ENCODE measurements at regions not wholly inside any gene's neighbourhood (a gene's known extent, or its start where the extent isn't known, plus 50 kb on each side); places are given as distances from the start of the nearest gene placed in this dataset.
A peak's percentile ranks its signal among the peaks of the same experiment; 100 is the strongest.
"Not testable (repeated sequence)": the region's sequence is repeated elsewhere in the genome, so short reads cannot be mapped to it uniquely, and the experiment has no call there.

DNA sequence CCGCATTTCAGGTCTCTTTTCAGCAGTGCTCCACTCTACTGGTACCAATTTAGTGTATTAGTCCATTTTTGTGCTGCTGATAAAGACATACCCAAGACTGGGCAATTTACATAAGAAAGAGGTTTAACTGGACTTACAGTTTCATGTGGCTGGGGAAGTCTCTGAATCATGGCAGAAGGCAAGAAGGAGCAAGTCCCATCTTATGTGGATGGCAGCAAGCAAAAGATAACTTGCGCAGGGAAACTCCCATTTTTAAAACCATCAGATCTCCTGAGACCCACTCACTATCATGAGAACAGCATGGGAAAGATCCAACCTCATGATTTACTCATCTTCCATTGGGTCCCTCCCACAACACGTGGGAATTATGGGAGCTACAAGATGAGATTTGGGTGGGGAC lies 231.0 kb upstream of the TNC start:
- H3K4me1 ChIP-seq (replicated peaks in 1 of 2); ATAC-seq (replicated peaks in 6 of 8); in situ Hi-C loops (cut with MboI; ENCODE audit: low pct_unique_long_range_greater_than_20kb in 2 of 9, low sequenced_read_pairs in 9 of 9, unreplicated experiment in 9 of 9); H3K4me3 ChIP-seq; H3K27ac ChIP-seq: not testable (repeated sequence)
- 20 to 100% (median 96%) methylated on average over 1 to 3 of the region's 3 CpGs; no CpG with 5 or more reads in 2 of the 10 experiments for WGBS, 10 experiments

DNA sequence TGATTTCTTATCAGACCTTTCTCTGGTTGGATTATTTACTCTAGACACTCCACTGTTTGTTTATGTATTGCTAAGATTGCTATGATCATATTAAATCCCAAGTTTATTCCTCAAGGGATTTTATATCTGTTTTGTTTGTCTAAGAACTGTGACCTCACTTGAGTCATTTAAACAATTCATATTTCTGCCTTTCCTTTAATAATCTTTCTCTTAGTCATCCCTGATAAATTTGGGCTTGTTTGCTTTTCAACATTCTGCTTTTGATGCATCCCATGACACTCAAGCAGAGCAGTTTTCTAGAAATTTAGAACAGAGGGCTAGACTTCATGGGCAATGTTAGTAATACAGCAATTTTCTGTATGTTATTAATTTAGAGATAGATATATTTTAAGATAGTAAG lies 231.6 kb upstream of the TNC start:
- H3K4me3 ChIP-seq, result no peak overlapping the region
- H3K27ac ChIP-seq, result no peak overlapping the region
- in situ Hi-C loops (cut with MboI; ENCODE audit: low pct_unique_long_range_greater_than_20kb in 2 of 9, low sequenced_read_pairs in 9 of 9, unreplicated experiment in 9 of 9), result no loop called here
- ATAC-seq (replicated peaks in 6 of 8), result no peak
- no peaks in the 10 kb centered on the region for H3K4me1 ChIP-seq (replicated peaks in 1 of 2)

DNA sequence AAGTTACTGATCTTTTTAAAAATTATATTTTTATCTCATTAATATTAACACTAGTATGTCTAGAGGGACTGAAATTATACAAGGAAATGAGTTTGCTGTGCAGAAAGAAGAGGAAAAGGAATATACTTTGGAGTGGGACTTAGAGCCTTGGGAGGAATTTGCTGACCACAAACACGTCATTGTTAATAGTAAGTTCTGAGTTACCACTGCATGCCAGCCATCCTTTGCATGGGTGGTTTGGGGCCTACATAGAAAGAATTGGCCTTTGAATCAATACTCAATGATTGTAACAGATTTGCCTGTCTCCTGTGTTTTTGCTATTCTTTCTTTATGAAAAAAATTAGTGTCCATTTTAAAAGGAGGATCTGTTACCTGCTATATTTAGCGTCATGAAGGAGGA lies 232.6 kb upstream of the TNC start:
- ATAC-seq (replicated peaks in 6 of 8), result no peak
- WGBS, 10 experiments, result 45 to 100% (median 81%) methylated on average over 1 to 2 of the region's 2 CpGs; no CpG with 5 or more reads in 1 of the 10 experiments
- in situ Hi-C loops (cut with MboI; ENCODE audit: low pct_unique_long_range_greater_than_20kb in 2 of 9, low sequenced_read_pairs in 9 of 9, unreplicated experiment in 9 of 9), result no loop called here
- Histone ChIP-seq H3K27ac (no peak overlapping the region), H3K4me1 (replicated peaks in 1 of 2) (no peaks in the 10 kb centered on the region), H3K4me3 (no peak overlapping the region)

DNA sequence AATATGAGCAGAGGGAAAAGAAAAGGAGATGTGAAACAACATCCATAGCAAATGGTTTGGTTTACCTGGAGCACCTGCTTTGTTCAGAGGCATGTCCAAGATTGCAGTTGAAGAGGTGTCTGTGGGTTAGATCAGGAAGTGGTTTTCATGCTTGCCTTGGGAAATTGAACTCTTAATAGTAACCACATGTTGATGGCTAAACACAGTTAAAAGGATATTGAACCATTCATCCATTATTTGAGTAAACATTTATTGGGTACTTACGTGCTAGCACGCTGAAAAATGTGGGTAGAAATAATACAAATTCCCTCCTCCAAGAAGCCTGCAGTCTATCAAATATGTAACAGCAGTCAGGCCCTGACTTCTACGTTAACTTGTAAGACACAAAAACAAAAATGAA lies 235.7 kb upstream of the TNC start:
- in situ Hi-C loops (cut with MboI; ENCODE audit: low pct_unique_long_range_greater_than_20kb in 2 of 9, low sequenced_read_pairs in 9 of 9, unreplicated experiment in 9 of 9), result no loop called here
- WGBS, 10 experiments, result 60 to 88% (median 84%) methylated on average over 1 to 3 of the region's 3 CpGs; no CpG with 5 or more reads in 3 of the 10 experiments
- no peak overlapping the region for H3K4me3 ChIP-seq
- H3K4me1 ChIP-seq (replicated peaks in 1 of 2), result no peaks in the 10 kb centered on the region
- no peak for ATAC-seq (replicated peaks in 6 of 8)
- no peak overlapping the region for H3K27ac ChIP-seq

DNA sequence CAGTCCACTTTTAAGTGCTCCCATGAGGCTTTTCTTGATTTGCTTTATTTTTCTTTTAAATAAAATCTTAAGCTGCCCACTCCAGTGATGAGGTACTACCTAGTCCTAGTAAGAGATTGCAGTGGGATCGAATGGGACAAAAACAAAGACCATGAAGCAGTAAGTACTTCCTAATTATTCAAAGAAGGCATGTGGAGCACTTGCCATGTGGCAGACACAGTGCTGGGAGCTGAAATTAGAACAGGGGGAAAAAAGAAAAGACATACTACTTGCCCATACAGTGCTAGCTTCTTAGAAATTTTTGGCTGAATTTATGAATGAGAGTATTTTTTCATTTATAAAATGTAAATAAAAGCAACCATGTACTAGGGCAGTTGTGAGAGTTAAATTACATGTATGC lies 239.9 kb upstream of the TNC start:
- Histone ChIP-seq H3K4me1 (replicated peaks in 1 of 2) (no peaks in the 10 kb centered on the region), H3K4me3 (no peak overlapping the region), H3K27ac (no peak overlapping the region)
- 0 to 82% (median 36%) methylated on average over 1 of the region's 1 CpG; no CpG with 5 or more reads in 1 of the 10 experiments for WGBS, 10 experiments
- in situ Hi-C loops (cut with MboI; ENCODE audit: low pct_unique_long_range_greater_than_20kb in 2 of 9, low sequenced_read_pairs in 9 of 9, unreplicated experiment in 9 of 9), result no loop called here
- ATAC-seq (replicated peaks in 6 of 8), result peak in 1 of 8 experiments; percentile 27

DNA sequence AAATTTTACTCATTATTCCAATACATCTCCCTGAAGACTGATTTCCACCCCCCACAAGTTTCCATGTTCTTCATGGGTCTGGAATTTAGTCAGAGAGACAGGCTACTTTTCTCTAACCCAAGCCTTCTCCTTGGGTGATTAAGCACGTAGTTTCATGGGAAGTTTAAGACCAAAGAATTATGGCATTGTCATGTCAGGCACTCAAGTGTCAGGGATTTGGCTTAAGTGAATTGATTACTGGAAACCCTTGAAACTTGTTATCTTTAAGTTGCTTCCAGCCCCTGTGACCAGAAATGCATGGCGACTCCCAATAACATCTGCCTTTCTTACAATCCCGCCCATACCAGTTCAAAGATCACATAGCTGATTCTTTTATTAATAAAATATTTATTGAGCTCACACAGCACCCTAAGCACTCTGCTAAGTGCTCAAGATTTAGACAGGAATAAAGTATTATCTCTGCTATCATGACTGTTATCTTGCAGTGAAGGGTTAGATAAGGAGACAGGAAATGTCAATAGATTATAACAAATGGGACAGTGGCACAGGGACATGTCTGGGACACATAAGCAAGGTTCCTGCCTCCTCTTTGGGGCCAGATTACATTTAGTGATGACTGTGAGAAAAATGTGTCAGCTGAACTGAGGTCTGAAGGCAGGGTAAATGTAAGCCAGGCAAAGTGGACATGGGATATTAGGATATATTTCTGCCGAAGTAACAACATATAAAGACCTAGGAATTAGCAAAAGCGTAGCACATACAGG lies 241.2 kb upstream of the TNC start:
- H3K27ac ChIP-seq, result no peak overlapping the region
- in situ Hi-C loops (cut with MboI; ENCODE audit: low pct_unique_long_range_greater_than_20kb in 2 of 9, low sequenced_read_pairs in 9 of 9, unreplicated experiment in 9 of 9), result no loop called here
- 45 to 100% (median 73%) methylated on average over 1 to 5 of the region's 5 CpGs; no CpG with 5 or more reads in 1 of the 10 experiments for WGBS, 10 experiments
- H3K4me3 ChIP-seq, result no peak overlapping the region
- no peaks in the 10 kb centered on the region for H3K4me1 ChIP-seq (replicated peaks in 1 of 2)
- ATAC-seq (replicated peaks in 6 of 8), result peak in 3 of 8 experiments; percentile 34 to 83 (median 45)

DNA sequence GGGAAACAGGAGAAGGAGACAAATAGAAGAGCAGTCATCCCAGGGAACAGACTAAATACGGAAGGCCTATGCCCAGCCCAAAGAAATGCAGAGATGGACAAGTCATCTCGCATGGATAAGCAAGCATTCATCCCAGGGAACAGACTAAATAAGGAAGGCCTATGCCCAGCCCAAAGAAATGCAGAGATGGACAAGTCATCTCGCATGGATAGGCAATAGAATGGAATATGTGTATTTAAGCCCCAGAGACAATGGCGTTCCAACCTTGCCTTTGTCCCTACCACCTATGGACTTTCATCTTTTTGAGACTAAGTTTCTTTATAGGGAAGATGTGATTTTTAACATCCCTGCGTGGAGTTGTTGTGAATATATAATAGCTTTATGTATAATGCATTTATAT lies 242.2 kb upstream of the TNC start:
- ATAC-seq (replicated peaks in 6 of 8), result peak in 3 of 8 experiments; percentile 26 to 50 (median 36)
- 29 to 92% (median 71%) methylated on average over 2 to 5 of the region's 5 CpGs; no CpG with 5 or more reads in 1 of the 10 experiments for WGBS, 10 experiments
- no peak overlapping the region for H3K27ac ChIP-seq
- no peaks in the 10 kb centered on the region for H3K4me1 ChIP-seq (replicated peaks in 1 of 2)
- in situ Hi-C loops (cut with MboI; ENCODE audit: low pct_unique_long_range_greater_than_20kb in 2 of 9, low sequenced_read_pairs in 9 of 9, unreplicated experiment in 9 of 9), result no loop called here
- no peak overlapping the region for H3K4me3 ChIP-seq

DNA sequence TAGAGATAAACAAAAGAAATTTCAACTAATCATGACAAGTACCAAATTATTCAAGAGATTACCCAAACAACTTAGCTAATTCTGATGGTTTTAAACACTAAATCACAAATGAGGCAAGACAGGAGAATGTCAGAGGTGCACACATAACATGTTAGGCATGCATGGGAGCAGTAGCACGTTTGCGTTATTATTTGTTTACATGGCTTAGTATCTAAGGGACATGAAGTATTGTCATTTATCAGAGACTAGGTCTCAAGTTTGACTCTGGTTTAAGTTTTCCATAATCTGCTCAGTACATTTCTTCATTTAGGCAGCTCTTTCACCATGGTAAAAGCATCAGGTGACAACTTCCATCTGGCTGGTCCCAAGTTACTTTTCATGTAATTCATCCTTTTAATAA lies 244.1 kb upstream of the TNC start:
- ATAC-seq (replicated peaks in 6 of 8), result no peak
- in situ Hi-C loops (cut with MboI; ENCODE audit: low pct_unique_long_range_greater_than_20kb in 2 of 9, low sequenced_read_pairs in 9 of 9, unreplicated experiment in 9 of 9), result no loop called here
- WGBS, 10 experiments, result 50 to 56% (median 50%) methylated on average over 2 of the region's 2 CpGs; no CpG with 5 or more reads in 5 of the 10 experiments

DNA sequence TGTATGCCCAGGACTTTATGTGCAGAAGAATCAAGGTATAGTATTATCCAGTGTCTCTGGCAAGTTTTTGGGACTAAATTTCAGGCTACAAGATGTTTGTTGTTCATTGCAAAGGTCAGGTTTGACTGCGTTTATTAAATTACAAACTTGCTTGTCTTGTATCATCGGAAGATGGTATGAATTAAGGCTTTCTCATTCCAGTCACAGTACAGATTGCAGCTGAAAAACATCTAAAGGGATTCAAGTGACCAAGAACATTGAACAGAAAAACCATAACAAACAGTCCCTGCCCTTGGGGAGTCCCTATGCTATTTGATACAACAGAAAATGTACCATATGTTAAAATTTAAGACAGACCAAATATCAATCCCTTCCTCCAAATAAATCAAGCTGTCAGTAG lies 244.7 kb upstream of the TNC start:
- H3K4me1 ChIP-seq (replicated peaks in 1 of 2), result no peaks in the 10 kb centered on the region
- no peak overlapping the region for H3K27ac ChIP-seq
- H3K4me3 ChIP-seq, result no peak overlapping the region
- no peak for ATAC-seq (replicated peaks in 6 of 8)
- 17 to 95% (median 86%) methylated on average over 1 to 2 of the region's 2 CpGs; no CpG with 5 or more reads in 4 of the 10 experiments for WGBS, 10 experiments
- in situ Hi-C loops (cut with MboI; ENCODE audit: low pct_unique_long_range_greater_than_20kb in 2 of 9, low sequenced_read_pairs in 9 of 9, unreplicated experiment in 9 of 9), result no loop called here

More for the DNA sequence above, 244.1 kb upstream of the TNC start:
- Histone ChIP-seq H3K4me3 (no peak overlapping the region), H3K27ac (no peak overlapping the region), H3K4me1 (replicated peaks in 1 of 2) (no peaks in the 10 kb centered on the region)

DNA sequence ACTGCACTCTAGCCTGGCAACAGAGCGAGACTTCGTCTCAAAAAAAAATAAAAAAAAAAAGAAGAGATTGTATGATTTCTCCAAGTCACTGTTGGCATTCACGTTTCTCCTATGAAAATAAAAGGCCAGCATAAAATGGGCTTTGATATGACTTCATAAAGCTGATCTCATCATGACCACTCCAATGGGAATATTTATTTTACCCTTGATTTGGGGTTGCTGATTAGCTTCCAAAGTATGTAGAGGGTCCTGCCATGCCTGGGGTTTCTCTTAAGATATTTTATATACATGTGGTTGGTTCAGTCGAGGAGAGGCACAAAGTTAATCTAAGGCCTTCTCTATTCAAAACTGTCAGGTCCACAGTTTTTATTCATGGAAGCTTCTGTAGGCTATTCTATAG lies 247.0 kb upstream of the TNC start:
- 77 to 100% (median 93%) methylated on average over 1 to 4 of the region's 4 CpGs for WGBS, 10 experiments
- peak in 1 of 8 experiments; percentile 26 for ATAC-seq (replicated peaks in 6 of 8)
- peaks cover 0 to 3% of the 10 kb centered on the region in 2 donors for H3K4me1 ChIP-seq (replicated peaks in 1 of 2)
- H3K27ac ChIP-seq, result no peak overlapping the region
- H3K4me3 ChIP-seq, result no peak overlapping the region
- in situ Hi-C loops (cut with MboI; ENCODE audit: low pct_unique_long_range_greater_than_20kb in 2 of 9, low sequenced_read_pairs in 9 of 9, unreplicated experiment in 9 of 9), result no loop called here

DNA sequence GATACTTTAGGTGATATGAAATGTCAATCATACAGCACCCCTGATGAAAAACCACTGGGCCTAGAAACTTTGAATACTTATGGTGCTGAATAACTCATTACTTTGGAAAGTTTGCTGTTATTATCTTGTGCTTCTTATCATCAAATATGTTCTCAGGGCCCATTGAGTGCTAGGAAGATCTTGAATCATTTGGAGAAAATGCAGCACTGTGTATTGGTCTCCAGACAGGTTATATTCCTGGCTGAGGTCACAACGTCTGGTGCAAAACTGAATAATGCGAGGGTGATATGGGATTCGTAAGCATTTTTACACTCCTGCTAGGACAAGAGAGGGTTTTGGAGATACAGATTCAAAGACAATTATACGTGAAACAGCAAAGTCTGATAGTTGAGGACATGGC lies 249.4 kb upstream of the TNC start:
- H3K27ac ChIP-seq, result no peak overlapping the region
- peaks cover 0 to 3% of the 10 kb centered on the region in 2 donors for H3K4me1 ChIP-seq (replicated peaks in 1 of 2)
- no peak overlapping the region for H3K4me3 ChIP-seq
- in situ Hi-C loops (cut with MboI; ENCODE audit: low pct_unique_long_range_greater_than_20kb in 2 of 9, low sequenced_read_pairs in 9 of 9, unreplicated experiment in 9 of 9), result no loop called here
- whole genome bisulfite sequencing, 10 experiments, result 80 to 100% (median 90%) methylated on average over 1 to 4 of the region's 4 CpGs; no CpG with 5 or more reads in 2 of the 10 experiments
- ATAC-seq (replicated peaks in 6 of 8), result no peak

DNA sequence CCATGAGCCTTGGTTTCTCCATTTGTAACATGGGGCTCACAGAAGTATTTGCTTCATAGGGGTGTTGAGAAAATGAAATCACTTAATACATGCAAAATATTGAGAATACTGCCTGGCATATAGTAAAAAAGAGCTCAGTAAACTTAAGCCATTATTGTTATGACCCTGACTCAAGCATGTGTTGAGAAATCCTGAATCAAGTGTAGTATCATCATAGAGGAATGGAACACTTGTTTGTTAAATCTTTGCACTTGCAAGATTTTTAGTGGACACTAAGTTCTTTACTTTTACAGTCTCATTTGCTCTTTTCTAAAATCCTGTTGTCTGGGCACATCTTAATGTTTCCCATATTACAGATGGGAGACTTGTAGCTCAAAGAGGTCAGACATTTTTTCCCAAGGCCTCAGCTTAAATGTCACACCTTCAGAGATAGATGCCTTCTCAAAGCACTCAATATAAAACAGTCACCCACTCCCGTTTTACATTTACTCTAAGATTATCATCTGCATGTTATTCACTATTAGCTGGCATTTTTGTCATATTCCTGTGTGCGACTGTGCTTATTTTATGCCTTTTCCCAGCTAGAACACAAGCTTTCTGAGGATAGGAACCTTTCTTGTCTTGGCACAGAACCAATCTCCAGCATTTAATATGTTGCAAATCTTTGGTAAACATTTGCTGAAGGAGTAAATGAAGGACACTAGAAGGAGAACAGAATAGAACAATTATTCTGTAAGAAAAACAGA lies 250.0 kb upstream of the TNC start:
- no peak for ATAC-seq (replicated peaks in 6 of 8)
- in situ Hi-C loops (cut with MboI; ENCODE audit: low pct_unique_long_range_greater_than_20kb in 2 of 9, low sequenced_read_pairs in 9 of 9, unreplicated experiment in 9 of 9), result no loop called here
- H3K27ac ChIP-seq, result no peak overlapping the region
- H3K4me3 ChIP-seq, result no peak overlapping the region
- 0 to 100% (median 50%) methylated on average over 1 to 2 of the region's 2 CpGs; no CpG with 5 or more reads in 1 of the 10 experiments for WGBS, 10 experiments
- H3K4me1 ChIP-seq (replicated peaks in 1 of 2), result peaks cover 0 to 3% of the 10 kb centered on the region in 2 donors

DNA sequence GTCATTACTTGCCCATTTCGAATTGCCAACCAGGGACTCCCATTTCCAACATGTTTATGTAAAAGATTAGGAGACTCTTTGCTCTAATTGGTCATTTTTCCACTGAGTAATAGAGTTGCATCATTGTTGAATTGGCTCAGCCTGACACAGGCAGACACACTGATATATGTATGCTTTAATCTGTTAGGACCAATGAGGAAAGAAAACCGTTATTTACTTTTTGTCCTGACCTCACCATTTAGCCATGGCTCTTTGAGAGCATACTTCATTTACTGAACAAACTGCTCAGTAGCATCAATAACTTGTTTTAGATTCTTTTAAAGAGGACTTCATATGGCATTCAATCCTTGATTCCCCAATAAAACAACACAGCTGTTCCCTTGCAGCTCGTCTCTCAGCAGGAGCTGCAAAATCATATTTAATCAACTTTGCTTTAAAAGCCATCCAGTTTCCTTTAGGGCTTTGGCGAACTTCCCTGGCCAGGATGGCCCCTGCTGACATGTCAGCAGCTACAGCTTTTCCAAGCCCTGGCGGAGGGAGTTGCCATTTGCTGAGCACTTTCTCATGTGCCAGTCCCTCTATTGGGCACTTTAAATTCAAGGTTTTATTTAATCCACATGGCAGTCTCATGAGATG lies 251.5 kb upstream of the TNC start:
- Histone ChIP-seq H3K4me3 (no peak overlapping the region), H3K27ac (no peak overlapping the region), H3K4me1 (replicated peaks in 1 of 2) (peaks cover 0 to 3% of the 10 kb centered on the region in 2 donors)
- ATAC-seq (replicated peaks in 6 of 8), result peak in 6 of 8 experiments; percentile 24 to 87 (median 60)
- in situ Hi-C loops (cut with MboI; ENCODE audit: low pct_unique_long_range_greater_than_20kb in 2 of 9, low sequenced_read_pairs in 9 of 9, unreplicated experiment in 9 of 9), result no loop called here
- WGBS, 10 experiments, result 0 to 100% (median 78%) methylated on average over 1 to 5 of the region's 5 CpGs

Measured in motor neuron (in vitro differentiated cells).